Activated naive CD4-positive, alpha-beta T cell treated with anti-CD3 and anti-CD28 coated beads for 36 hours (primary cell): ENCODE measurements at regions not wholly inside any gene's neighbourhood (a gene's known extent, or its start where the extent isn't known, plus 50 kb on each side); places are given as distances from the start of the nearest gene placed in this dataset.
"Not testable (repeated sequence)": the region's sequence is repeated elsewhere in the genome, so short reads cannot be mapped to it uniquely, and the experiment has no call there.

Source experiments
- CTCF ChIA-PET: fragments of 350-600 bp; sonication (Branson Sonifier 250); formaldehyde crosslinking; loops from one replicate; lab custom pipeline; 2021; ENCODE audit warnings: antibody characterized with exemption; lab: Charles Lee
- DNase-seq: peaks from one replicate; pipeline ENCODE4 v3.0.0-alpha.2; 2020
- H3K27ac Mint-ChIP-seq: one replicate; pipeline ENCODE4 v1.8.0; 2021; ENCODE audit warnings: mild to moderate bottlenecking, mixed read lengths
- H3K27me3 Mint-ChIP-seq: one replicate; pipeline ENCODE4 v1.8.0; 2021; ENCODE audit warnings: low read depth, mixed read lengths
- H3K36me3 Mint-ChIP-seq: one replicate; pipeline ENCODE4 v1.8.0; 2021; ENCODE audit warnings: low read depth, mixed read lengths
- H3K4me1 Mint-ChIP-seq: one replicate; pipeline ENCODE4 v1.8.0; 2021; ENCODE audit warnings: low read depth, mixed read lengths
- H3K4me3 Mint-ChIP-seq: one replicate; pipeline ENCODE4 v1.8.0; 2021; ENCODE audit warnings: mild to moderate bottlenecking, moderate library complexity, mixed read lengths
- H3K9me3 Mint-ChIP-seq: one replicate; pipeline ENCODE4 v1.8.0; 2021; ENCODE audit warnings: mixed read lengths
- intact Hi-C: fragments of 100-400 bp; cut with micrococcal nuclease; formaldehyde crosslinking; loops from one replicate; pipeline ENCODE4 v1.15.1; 2023

- no peak overlapping the region for H3K4me3 Mint-ChIP-seq
- no peaks in the 10 kb centered on the region for H3K27me3 Mint-ChIP-seq
- CTCF ChIA-PET, result no interaction called here
- intact Hi-C loops, result no loop called here
- H3K27ac Mint-ChIP-seq, result no peak overlapping the region
- H3K4me1 Mint-ChIP-seq, result no peaks in the 10 kb centered on the region
- no peaks in the 10 kb centered on the region for H3K36me3 Mint-ChIP-seq
- no peak for DNase-seq
- peaks cover 8% of the 10 kb centered on the region for H3K9me3 Mint-ChIP-seq
Observed at GRCh38 chr13:54383604-54384003, 1355.0 kb downstream of the OLFM4 start.

- CTCF ChIA-PET, result no interaction called here
- Mint-ChIP-seq H3K4me3 (no peak overlapping the region), H3K9me3 (peaks cover 2% of the 10 kb centered on the region), H3K36me3 (no peaks in the 10 kb centered on the region), H3K27ac (no peak overlapping the region), H3K27me3 (no peaks in the 10 kb centered on the region), H3K4me1 (no peaks in the 10 kb centered on the region)
- intact Hi-C loops, result no loop called here
- no peak for DNase-seq
Observed at GRCh38 chr13:54387625-54388024, 1359.0 kb downstream of the OLFM4 start.

- Mint-ChIP-seq H3K27me3 (no peaks in the 10 kb centered on the region), H3K36me3 (no peaks in the 10 kb centered on the region)
- intact Hi-C loops, result no loop called here
Observed at GRCh38 chr13:54390841-54391240, 1362.2 kb downstream of the OLFM4 start.

GRCh38 chr13:54394085-54394700 is 1365.6 kb downstream of the OLFM4 start:
- CTCF ChIA-PET, result no interaction called here
- H3K27ac Mint-ChIP-seq, result no peak overlapping the region
- H3K27me3 Mint-ChIP-seq, result no peaks in the 10 kb centered on the region
- H3K4me1 Mint-ChIP-seq, result no peaks in the 10 kb centered on the region
- H3K9me3 Mint-ChIP-seq, result peaks cover 4% of the 10 kb centered on the region
- no peak overlapping the region for H3K4me3 Mint-ChIP-seq
- H3K36me3 Mint-ChIP-seq, result no peaks in the 10 kb centered on the region
- DNase-seq, result no peak
- intact Hi-C loops, result no loop called here

More at GRCh38 chr13:54390841-54391240, 1362.2 kb downstream of the OLFM4 start:
- Mint-ChIP-seq H3K9me3 (peaks cover 6% of the 10 kb centered on the region), H3K4me3 (no peak overlapping the region), H3K27ac (no peak overlapping the region), H3K4me1 (no peaks in the 10 kb centered on the region)
- CTCF ChIA-PET, result no interaction called here
- no peak for DNase-seq

- no peaks in the 10 kb centered on the region for H3K36me3 Mint-ChIP-seq
Observed at GRCh38 chr13:54394908-54395307, 1366.3 kb downstream of the OLFM4 start.

GRCh38 chr13:54402495-54402894 is 1373.9 kb downstream of the OLFM4 start:
- no peak overlapping the region for H3K4me3 Mint-ChIP-seq
- H3K27me3 Mint-ChIP-seq, result no peaks in the 10 kb centered on the region
- H3K9me3 Mint-ChIP-seq, result peaks cover 6% of the 10 kb centered on the region
- no peaks in the 10 kb centered on the region for H3K36me3 Mint-ChIP-seq
- no peak overlapping the region for H3K27ac Mint-ChIP-seq
- CTCF ChIA-PET, result no interaction called here
- no peak for DNase-seq
- intact Hi-C loops, result no loop called here
- H3K4me1 Mint-ChIP-seq, result no peaks in the 10 kb centered on the region

More at GRCh38 chr13:54394908-54395307, 1366.3 kb downstream of the OLFM4 start:
- Mint-ChIP-seq H3K4me1 (no peaks in the 10 kb centered on the region), H3K27me3 (no peaks in the 10 kb centered on the region), H3K27ac (no peak overlapping the region), H3K4me3 (no peak overlapping the region), H3K9me3 (peaks cover 4% of the 10 kb centered on the region)
- CTCF ChIA-PET, result no interaction called here
- DNase-seq, result no peak
- intact Hi-C loops, result no loop called here

- Mint-ChIP-seq H3K9me3 (peaks cover 1% of the 10 kb centered on the region), H3K36me3 (no peaks in the 10 kb centered on the region), H3K4me1 (no peaks in the 10 kb centered on the region), H3K4me3 (no peak overlapping the region), H3K27me3 (no peaks in the 10 kb centered on the region), H3K27ac (no peak overlapping the region)
- DNase-seq, result no peak
- intact Hi-C loops, result no loop called here
- CTCF ChIA-PET, result no interaction called here
Observed at GRCh38 chr13:54415753-54416366, 1387.2 kb downstream of the OLFM4 start.

GRCh38 chr13:54422946-54423345 is 1394.3 kb downstream of the OLFM4 start:
- H3K4me1 Mint-ChIP-seq, DNase-seq, H3K27me3 Mint-ChIP-seq, H3K36me3 Mint-ChIP-seq, CTCF ChIA-PET, H3K27ac Mint-ChIP-seq, intact Hi-C loops, H3K9me3 Mint-ChIP-seq, H3K4me3 Mint-ChIP-seq: not testable (repeated sequence)

- DNase-seq, result no peak
- H3K4me3 Mint-ChIP-seq, result no peak overlapping the region
- H3K4me1 Mint-ChIP-seq, result no peaks in the 10 kb centered on the region
- H3K27me3 Mint-ChIP-seq, result no peaks in the 10 kb centered on the region
- H3K9me3 Mint-ChIP-seq, result peaks cover 6% of the 10 kb centered on the region
- CTCF ChIA-PET, result no interaction called here
- H3K27ac Mint-ChIP-seq, result no peak overlapping the region
- intact Hi-C loops, result no loop called here
- no peaks in the 10 kb centered on the region for H3K36me3 Mint-ChIP-seq
Observed at GRCh38 chr13:54424344-54424743, 1395.7 kb downstream of the OLFM4 start.

- CTCF ChIA-PET, result no interaction called here
- no peaks in the 10 kb centered on the region for H3K9me3 Mint-ChIP-seq
- H3K4me3 Mint-ChIP-seq, result no peak overlapping the region
- H3K27ac Mint-ChIP-seq, result no peak overlapping the region
- no peaks in the 10 kb centered on the region for H3K4me1 Mint-ChIP-seq
- intact Hi-C loops, result no loop called here
- H3K27me3 Mint-ChIP-seq, result no peaks in the 10 kb centered on the region
- H3K36me3 Mint-ChIP-seq, result no peaks in the 10 kb centered on the region
- DNase-seq, result no peak
Observed at GRCh38 chr13:54433493-54434206, 1405.0 kb downstream of the OLFM4 start.

- DNase-seq, H3K27ac Mint-ChIP-seq, H3K4me3 Mint-ChIP-seq, intact Hi-C loops, H3K4me1 Mint-ChIP-seq, CTCF ChIA-PET, H3K27me3 Mint-ChIP-seq, H3K9me3 Mint-ChIP-seq, H3K36me3 Mint-ChIP-seq: not testable (repeated sequence)
Observed at GRCh38 chr13:54440853-54441400, 1412.3 kb downstream of the OLFM4 start.

- CTCF ChIA-PET, result no interaction called here
- H3K27ac Mint-ChIP-seq, result no peak overlapping the region
- no peak overlapping the region for H3K4me3 Mint-ChIP-seq
- H3K4me1 Mint-ChIP-seq, result no peaks in the 10 kb centered on the region
- peaks cover 6% of the 10 kb centered on the region for H3K9me3 Mint-ChIP-seq
- H3K36me3 Mint-ChIP-seq, result no peaks in the 10 kb centered on the region
- H3K27me3 Mint-ChIP-seq, result no peaks in the 10 kb centered on the region
- no peak for DNase-seq
- intact Hi-C loops, result no loop called here
Observed at GRCh38 chr13:54445453-54445852, 1416.8 kb downstream of the OLFM4 start.

GRCh38 chr13:54445865-54446264 is 1417.3 kb downstream of the OLFM4 start:
- Mint-ChIP-seq H3K4me1 (no peaks in the 10 kb centered on the region), H3K27ac (no peak overlapping the region), H3K9me3 (peaks cover 6% of the 10 kb centered on the region), H3K4me3 (no peak overlapping the region), H3K27me3 (no peaks in the 10 kb centered on the region), H3K36me3 (no peaks in the 10 kb centered on the region)
- intact Hi-C loops, result no loop called here
- DNase-seq, result no peak
- CTCF ChIA-PET, result no interaction called here
